ENCODE measurements at regions not wholly inside any gene's neighbourhood (a gene's known extent, or its start where the extent isn't known, plus 50 kb on each side); places are given as distances from the start of the nearest gene placed in this dataset.

DNA sequence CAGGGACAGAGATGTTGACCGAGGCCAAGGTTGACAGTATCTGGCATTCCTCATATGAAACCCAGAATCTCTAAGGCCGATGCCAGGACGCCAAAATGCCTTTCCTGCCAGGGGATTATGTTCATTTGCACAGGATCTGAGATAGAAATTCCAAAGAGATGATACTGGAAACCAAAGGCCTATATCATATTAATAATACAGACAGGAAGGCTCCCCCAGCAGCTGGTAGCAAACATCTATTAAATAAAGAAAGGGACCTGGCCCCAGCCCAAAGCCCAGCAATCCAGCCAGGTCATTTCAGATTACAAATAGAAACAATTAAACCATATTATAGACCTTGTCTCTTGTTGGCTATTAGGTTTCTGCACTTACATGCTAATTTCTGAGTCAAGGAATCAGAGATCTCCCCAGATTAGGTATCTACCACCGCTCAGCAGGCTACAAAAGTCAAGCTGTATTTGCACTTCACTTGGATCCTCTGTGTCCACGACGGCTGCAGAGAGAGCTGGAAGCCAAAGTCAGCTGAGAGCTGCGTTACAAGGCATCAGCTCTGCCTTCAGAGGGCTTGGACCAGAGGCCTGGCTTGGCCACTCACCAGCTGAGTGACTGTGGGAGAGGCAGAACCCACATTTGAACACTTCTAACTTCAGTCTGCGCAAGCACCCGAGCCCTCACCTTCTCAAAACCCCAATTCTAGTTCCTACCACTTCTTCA lies 269.3 kb upstream of the SIX2 start:
- Histone ChIP-seq H3K9me2 (ENCODE audit: low read depth, low read length) (no peaks in the 10 kb centered on the region), H4K20me1 (ENCODE audit: insufficient read depth, low read length) (no peaks in the 10 kb centered on the region), H3K79me2 (ENCODE audit: insufficient read depth, low read length) (no peaks in the 10 kb centered on the region), H3K36me3 (ENCODE audit: insufficient read depth, low read length) (no peaks in the 10 kb centered on the region), H2AFZ (ENCODE audit: low read length) (no peak overlapping the region), H3K9me3 (ENCODE audit: low read length) (no peaks in the 10 kb centered on the region), H3K27ac (ENCODE audit: low read depth, low read length, poor library complexity, severe bottlenecking) (no peak overlapping the region), H3K4me2 (ENCODE audit: low read length) (no peak overlapping the region), H3K4me3 (ENCODE audit: low read depth, low read length, poor library complexity, severe bottlenecking) (no peak overlapping the region), H3K4me1 (ENCODE audit: insufficient read depth, low read length, severe bottlenecking) (no peaks in the 10 kb centered on the region), H3K9ac (ENCODE audit: low read length) (no peak overlapping the region), H3K27me3 (ENCODE audit: insufficient read depth, low read length) (no peaks in the 10 kb centered on the region), H3F3A (ENCODE audit: insufficient read depth, low read length) (no peaks in the 10 kb centered on the region)
- TF ChIP-seq CTCF (IDR thresholded peaks at IDR 0.05; ENCODE audit: low read length) (no peak), EZH2 (IDR thresholded peaks at IDR 0.05; ENCODE audit: borderline replicate concordance, low read length) (no peak)

- H2AFZ ChIP-seq (ENCODE audit: low read length) = no peak overlapping the region
- H3K9me2 ChIP-seq (ENCODE audit: low read depth, low read length) = no peaks in the 10 kb centered on the region
- H3K9ac ChIP-seq (ENCODE audit: low read length) = no peak overlapping the region
- no peaks in the 10 kb centered on the region for H3K79me2 ChIP-seq (ENCODE audit: insufficient read depth, low read length)
- H3F3A ChIP-seq (ENCODE audit: insufficient read depth, low read length) = no peaks in the 10 kb centered on the region
- H3K36me3 ChIP-seq (ENCODE audit: insufficient read depth, low read length) = no peaks in the 10 kb centered on the region
- H3K4me2 ChIP-seq (ENCODE audit: low read length) = no peak overlapping the region
- no peaks in the 10 kb centered on the region for H3K9me3 ChIP-seq (ENCODE audit: low read length)
- H3K27me3 ChIP-seq (ENCODE audit: insufficient read depth, low read length) = no peaks in the 10 kb centered on the region
- H3K27ac ChIP-seq (ENCODE audit: low read depth, low read length, poor library complexity, severe bottlenecking) = no peak overlapping the region
- no peak overlapping the region for H3K4me3 ChIP-seq (ENCODE audit: low read depth, low read length, poor library complexity, severe bottlenecking)
- H4K20me1 ChIP-seq (ENCODE audit: insufficient read depth, low read length) = no peaks in the 10 kb centered on the region
- H3K4me1 ChIP-seq (ENCODE audit: insufficient read depth, low read length, severe bottlenecking) = no peaks in the 10 kb centered on the region
- no peak for TF ChIP-seq EZH2 (IDR thresholded peaks at IDR 0.05; ENCODE audit: borderline replicate concordance, low read length)
- no peak for TF ChIP-seq CTCF (IDR thresholded peaks at IDR 0.05; ENCODE audit: low read length)
These were observed 267.7 kb upstream of the SIX2 start for GRCh38 chr2:45276914-45277313.

- H2AFZ ChIP-seq (ENCODE audit: low read length) = no peak overlapping the region
- H3K4me1 ChIP-seq (ENCODE audit: insufficient read depth, low read length, severe bottlenecking) = no peaks in the 10 kb centered on the region
- no peak overlapping the region for H3K4me2 ChIP-seq (ENCODE audit: low read length)
- H3K9me3 ChIP-seq (ENCODE audit: low read length) = no peaks in the 10 kb centered on the region
- H3K27me3 ChIP-seq (ENCODE audit: insufficient read depth, low read length) = 0 out of 2 replicates have a peak, but pooled peaks cover under 1% of the 10 kb centered on the region
- no peaks in the 10 kb centered on the region for H4K20me1 ChIP-seq (ENCODE audit: insufficient read depth, low read length)
- H3K9ac ChIP-seq (ENCODE audit: low read length) = no peak overlapping the region
- H3K36me3 ChIP-seq (ENCODE audit: insufficient read depth, low read length) = no peaks in the 10 kb centered on the region
- no peaks in the 10 kb centered on the region for H3K9me2 ChIP-seq (ENCODE audit: low read depth, low read length)
- no peak overlapping the region for H3K4me3 ChIP-seq (ENCODE audit: low read depth, low read length, poor library complexity, severe bottlenecking)
- TF ChIP-seq EZH2 (IDR thresholded peaks at IDR 0.05; ENCODE audit: borderline replicate concordance, low read length) (no peak), CTCF (IDR thresholded peaks at IDR 0.05; ENCODE audit: low read length) (no peak)
- H3K79me2 ChIP-seq (ENCODE audit: insufficient read depth, low read length) = no peaks in the 10 kb centered on the region
- H3F3A ChIP-seq (ENCODE audit: insufficient read depth, low read length) = no peaks in the 10 kb centered on the region
- no peak overlapping the region for H3K27ac ChIP-seq (ENCODE audit: low read depth, low read length, poor library complexity, severe bottlenecking)
These were observed 266.6 kb upstream of the SIX2 start for GRCh38 chr2:45275806-45276205.

Data from OCI-LY1 (cell line).